ENCODE measurements at regions not wholly inside any gene's neighbourhood (a gene's known extent, or its start where the extent isn't known, plus 50 kb on each side); places are given as distances from the start of the nearest gene placed in this dataset.

GRCh38 chr6:77217896-77218295 is 245.4 kb downstream of the HTR1B start:
- no peaks in the 10 kb centered on the region for H3K36me3 ChIP-seq (ENCODE audit: control insufficient read depth, insufficient read depth, low read length)
- DNase-seq (ENCODE audit: low read depth): no peak
- FAIRE-seq: no peak
- H3K4me3 ChIP-seq (ENCODE audit: low read depth, low read length): no peak overlapping the region
- TF ChIP-seq CTCF (IDR thresholded peaks at IDR 0.05; ENCODE audit: insufficient read depth, low read length, severe bottlenecking): no peak
- no peaks in the 10 kb centered on the region for H3K27me3 ChIP-seq (ENCODE audit: control insufficient read depth, insufficient read depth, low read length)

DNA sequence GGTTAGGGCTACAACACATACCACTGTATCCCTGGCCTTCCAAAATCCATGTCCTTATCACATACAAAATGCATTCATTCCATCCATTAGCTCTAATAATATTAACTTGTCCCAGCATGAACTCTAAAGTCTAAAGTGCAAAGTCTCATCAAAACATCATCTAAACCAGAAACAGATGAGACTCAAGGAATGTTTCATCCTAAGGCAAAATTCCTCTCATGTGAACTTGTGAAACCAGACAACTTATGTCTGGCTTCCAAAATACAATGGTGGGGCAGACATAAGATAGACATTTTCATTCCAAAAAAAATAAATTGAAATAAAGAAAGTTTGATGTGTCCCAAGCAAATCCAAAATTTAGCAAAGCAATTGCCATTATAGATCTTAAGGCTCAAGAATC is 257.4 kb downstream of the HTR1B start:
- H3K27me3 ChIP-seq (ENCODE audit: control insufficient read depth, insufficient read depth, low read length): no peaks in the 10 kb centered on the region
- no peaks in the 10 kb centered on the region for H3K36me3 ChIP-seq (ENCODE audit: control insufficient read depth, insufficient read depth, low read length)
- FAIRE-seq (no peak), DNase-seq (ENCODE audit: low read depth) (no peak)
- TF ChIP-seq CTCF (IDR thresholded peaks at IDR 0.05; ENCODE audit: insufficient read depth, low read length, severe bottlenecking): no peak
- H3K4me3 ChIP-seq (ENCODE audit: low read depth, low read length): no peak overlapping the region

- no peak overlapping the region for H3K4me3 ChIP-seq (ENCODE audit: low read depth, low read length)
- TF ChIP-seq CTCF (IDR thresholded peaks at IDR 0.05; ENCODE audit: insufficient read depth, low read length, severe bottlenecking): no peak
- H3K36me3 ChIP-seq (ENCODE audit: control insufficient read depth, insufficient read depth, low read length): no peaks in the 10 kb centered on the region
- no peak for DNase-seq (ENCODE audit: low read depth)
- FAIRE-seq: no peak
- H3K27me3 ChIP-seq (ENCODE audit: control insufficient read depth, insufficient read depth, low read length): no peaks in the 10 kb centered on the region
These were observed 258.7 kb downstream of the HTR1B start for GRCh38 chr6:77204555-77204954.

DNA sequence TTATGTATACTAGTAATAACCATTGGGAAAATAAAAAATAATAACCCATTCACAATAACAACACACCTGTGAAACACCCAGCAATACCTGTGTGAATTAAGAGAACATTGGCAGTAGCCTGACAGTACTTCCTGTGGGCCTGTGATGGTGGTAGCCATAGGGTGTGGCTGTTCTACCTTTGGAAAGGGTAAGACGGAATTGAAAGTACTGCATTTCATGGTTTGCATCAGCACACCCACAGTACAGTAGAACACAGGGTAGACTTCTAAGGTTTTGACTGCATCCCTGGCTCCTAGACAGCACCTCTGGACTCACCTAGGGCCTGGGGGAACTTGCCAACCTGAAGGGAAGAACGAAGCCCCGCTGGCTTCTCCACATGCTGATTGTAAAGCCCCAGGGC is 279.8 kb downstream of the HTR1B start:
- no peak overlapping the region for H3K4me3 ChIP-seq (ENCODE audit: low read depth, low read length)
- no peaks in the 10 kb centered on the region for H3K36me3 ChIP-seq (ENCODE audit: control insufficient read depth, insufficient read depth, low read length)
- H3K27me3 ChIP-seq (ENCODE audit: control insufficient read depth, insufficient read depth, low read length): no peaks in the 10 kb centered on the region
- DNase-seq (ENCODE audit: low read depth) (no peak), FAIRE-seq (no peak)
- TF ChIP-seq CTCF (IDR thresholded peaks at IDR 0.05; ENCODE audit: insufficient read depth, low read length, severe bottlenecking): no peak

DNA sequence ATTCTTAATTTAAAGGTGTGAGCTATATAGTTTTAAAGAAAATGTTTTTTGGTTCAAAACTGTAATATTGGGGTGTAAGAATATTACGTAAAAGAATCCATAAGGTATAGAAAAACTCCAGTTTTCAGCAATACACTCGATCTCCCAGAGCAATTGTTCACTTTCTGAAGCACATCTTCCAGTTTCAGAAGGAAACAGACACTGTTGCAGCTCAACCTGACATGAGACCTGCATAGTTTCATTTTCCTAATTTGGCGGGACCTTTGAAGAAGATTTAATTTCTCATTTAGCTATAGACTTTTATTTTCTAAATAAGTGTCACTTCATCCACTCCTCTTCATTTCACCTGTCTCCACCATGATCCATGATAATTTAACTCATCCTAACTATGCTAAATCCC is 281.5 kb downstream of the HTR1B start:
- Histone ChIP-seq H3K27me3 (ENCODE audit: control insufficient read depth, insufficient read depth, low read length) (no peaks in the 10 kb centered on the region), H3K4me3 (ENCODE audit: low read depth, low read length) (no peak overlapping the region), H3K36me3 (ENCODE audit: control insufficient read depth, insufficient read depth, low read length) (no peaks in the 10 kb centered on the region)
- TF ChIP-seq CTCF (IDR thresholded peaks at IDR 0.05; ENCODE audit: insufficient read depth, low read length, severe bottlenecking): no peak
- no peak for FAIRE-seq
- no peak for DNase-seq (ENCODE audit: low read depth)

- TF ChIP-seq CTCF (IDR thresholded peaks at IDR 0.05; ENCODE audit: insufficient read depth, low read length, severe bottlenecking): no peak
- no peak for FAIRE-seq
- DNase-seq (ENCODE audit: low read depth): no peak
- no peak overlapping the region for H3K4me3 ChIP-seq (ENCODE audit: low read depth, low read length)
- no peaks in the 10 kb centered on the region for H3K27me3 ChIP-seq (ENCODE audit: control insufficient read depth, insufficient read depth, low read length)
- no peaks in the 10 kb centered on the region for H3K36me3 ChIP-seq (ENCODE audit: control insufficient read depth, insufficient read depth, low read length)
These were observed 283.0 kb downstream of the HTR1B start for GRCh38 chr6:77180326-77180725.

Measured in bronchial epithelial cell (primary cell).